RWPE2 (cell line): ENCODE measurements at regions not wholly inside any gene's neighbourhood (a gene's known extent, or its start where the extent isn't known, plus 50 kb on each side); places are given as distances from the start of the nearest gene placed in this dataset.

Source experiments
- ATAC-seq: fragments of 200-7000 bp; cut with Tn5 transposase; 3 replicates; pipeline ENCODE4 v1.9.1; 2021; ENCODE audit warnings: low read depth
- DNase-seq: peaks from one replicate; pipeline ENCODE4 v3.0.0-alpha.2; 2020; ENCODE audit warnings: low spot score
- H3K27ac ChIP-seq: fragments of 450-650 bp; 2 replicates; pipeline ENCODE4 v1.5.1; 2017; ENCODE audit warnings: mild to moderate bottlenecking; ENCODE audit not compliant: poor library complexity, severe bottlenecking
- H3K27me3 ChIP-seq: fragments of 250-450 bp; sonication (Bioruptor Pico); 2 replicates; pipeline ENCODE4 v1.5.1; 2021; ENCODE audit warnings: mild to moderate bottlenecking, moderate library complexity; ENCODE audit not compliant: insufficient read depth, poor library complexity, severe bottlenecking
- H3K36me3 ChIP-seq: fragments of 250-450 bp; sonication (Bioruptor Pico); 2 replicates; pipeline ENCODE4 v1.5.1; 2020; ENCODE audit warnings: low read depth, mild to moderate bottlenecking, moderate library complexity
- H3K4me1 ChIP-seq: fragments of 250-450 bp; sonication (Bioruptor Pico); 2 replicates; pipeline ENCODE4 v1.5.1; 2021; ENCODE audit warnings: mild to moderate bottlenecking, moderate library complexity; ENCODE audit not compliant: insufficient read depth, poor library complexity, severe bottlenecking
- H3K4me3 ChIP-seq: fragments of 250-450 bp; sonication (Bioruptor Pico); 2 replicates; pipeline ENCODE4 v1.5.1; 2021; ENCODE audit warnings: mild to moderate bottlenecking, moderate library complexity; ENCODE audit not compliant: severe bottlenecking
- H3K9me3 ChIP-seq: fragments of 250-450 bp; sonication (Bioruptor Pico); 2 replicates; pipeline ENCODE4 v1.5.1; 2021; ENCODE audit warnings: mild to moderate bottlenecking, moderate library complexity; ENCODE audit not compliant: severe bottlenecking
- TF ChIP-seq, protein P1 (sequence below): fragments of 450-650 bp; IDR thresholded peaks from one replicate; pipeline ENCODE4 v1.5.1; 2017; ENCODE audit warnings: mild to moderate bottlenecking, moderate library complexity; ENCODE audit not compliant: poor library complexity, severe bottlenecking

DNA sequence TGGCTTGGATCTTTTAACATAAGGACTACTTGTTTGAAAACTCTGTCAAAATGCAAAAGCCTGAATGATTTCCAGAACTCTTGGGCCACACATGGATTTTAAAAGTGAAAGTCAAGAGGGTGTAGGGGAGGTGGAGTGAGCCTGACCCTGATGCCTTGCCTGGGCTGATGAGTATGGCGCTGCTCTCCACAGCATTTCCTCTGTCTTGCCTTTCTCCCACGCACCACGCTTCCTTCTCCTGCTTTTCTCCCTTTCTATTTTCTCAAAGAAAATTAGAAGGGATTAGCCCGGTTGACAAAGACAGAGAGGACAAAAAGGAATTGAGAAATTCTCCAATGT lies 207.0 kb upstream of the CCDC68 start:
- TF ChIP-seq, protein P1, sequence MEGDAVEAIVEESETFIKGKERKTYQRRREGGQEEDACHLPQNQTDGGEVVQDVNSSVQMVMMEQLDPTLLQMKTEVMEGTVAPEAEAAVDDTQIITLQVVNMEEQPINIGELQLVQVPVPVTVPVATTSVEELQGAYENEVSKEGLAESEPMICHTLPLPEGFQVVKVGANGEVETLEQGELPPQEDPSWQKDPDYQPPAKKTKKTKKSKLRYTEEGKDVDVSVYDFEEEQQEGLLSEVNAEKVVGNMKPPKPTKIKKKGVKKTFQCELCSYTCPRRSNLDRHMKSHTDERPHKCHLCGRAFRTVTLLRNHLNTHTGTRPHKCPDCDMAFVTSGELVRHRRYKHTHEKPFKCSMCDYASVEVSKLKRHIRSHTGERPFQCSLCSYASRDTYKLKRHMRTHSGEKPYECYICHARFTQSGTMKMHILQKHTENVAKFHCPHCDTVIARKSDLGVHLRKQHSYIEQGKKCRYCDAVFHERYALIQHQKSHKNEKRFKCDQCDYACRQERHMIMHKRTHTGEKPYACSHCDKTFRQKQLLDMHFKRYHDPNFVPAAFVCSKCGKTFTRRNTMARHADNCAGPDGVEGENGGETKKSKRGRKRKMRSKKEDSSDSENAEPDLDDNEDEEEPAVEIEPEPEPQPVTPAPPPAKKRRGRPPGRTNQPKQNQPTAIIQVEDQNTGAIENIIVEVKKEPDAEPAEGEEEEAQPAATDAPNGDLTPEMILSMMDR = no peak

DNA sequence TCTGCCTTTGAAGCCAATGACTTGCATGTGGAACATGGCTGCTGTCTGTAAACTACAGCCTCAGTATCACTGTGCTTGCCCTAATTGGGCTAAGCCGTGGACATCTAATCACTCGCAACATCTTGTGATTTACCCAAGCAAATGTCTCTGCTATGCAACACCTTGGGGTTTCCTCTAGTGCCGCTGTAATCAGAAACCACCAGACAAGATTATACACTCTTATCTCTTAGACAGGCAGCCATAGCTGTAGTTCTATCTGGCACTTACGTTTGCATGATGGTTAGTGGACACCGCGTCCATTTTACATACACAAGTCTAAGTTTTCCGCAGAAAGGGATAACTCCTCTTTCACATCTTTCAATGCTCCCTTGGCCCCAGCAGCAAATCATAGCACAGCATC lies 204.3 kb upstream of the CCDC68 start:
- Histone ChIP-seq H3K9me3 (no peaks in the 10 kb centered on the region), H3K36me3 (no peaks in the 10 kb centered on the region), H3K27me3 (no peaks in the 10 kb centered on the region), H3K4me3 (no peak overlapping the region), H3K27ac (no peak overlapping the region), H3K4me1 (no peaks in the 10 kb centered on the region)
- TF ChIP-seq, protein P1 = no peak
- ATAC-seq (no peak), DNase-seq (no peak)

More for the DNA sequence above, 207.0 kb upstream of the CCDC68 start:
- Histone ChIP-seq H3K4me1 (no peaks in the 10 kb centered on the region), H3K9me3 (no peaks in the 10 kb centered on the region), H3K4me3 (no peak overlapping the region), H3K27ac (no peak overlapping the region), H3K27me3 (no peaks in the 10 kb centered on the region), H3K36me3 (no peaks in the 10 kb centered on the region)
- no peak for DNase-seq
- ATAC-seq = no peak

DNA sequence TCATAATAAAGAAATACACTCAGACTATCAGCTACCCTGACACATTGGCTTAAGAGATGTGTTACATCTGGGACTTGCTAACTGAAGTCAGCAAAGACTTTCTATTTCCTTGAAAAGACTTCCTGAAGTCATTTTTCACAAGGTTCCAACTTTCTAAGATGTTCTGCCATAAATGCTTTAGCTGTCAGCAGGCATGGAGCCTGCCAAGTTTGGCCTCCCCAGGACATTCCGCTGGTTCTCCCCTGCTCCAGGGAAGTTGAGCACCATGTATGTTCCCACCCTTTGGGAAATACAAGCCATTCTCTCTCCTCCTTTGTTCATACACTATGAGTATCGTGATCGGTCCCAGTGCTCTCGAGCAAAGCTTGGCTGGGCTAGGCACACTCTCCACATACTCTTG lies 202.7 kb upstream of the CCDC68 start:
- TF ChIP-seq, protein P1 = no peak
- Histone ChIP-seq H3K4me1 (no peaks in the 10 kb centered on the region), H3K27ac (no peak overlapping the region), H3K27me3 (no peaks in the 10 kb centered on the region), H3K4me3 (no peak overlapping the region), H3K36me3 (no peaks in the 10 kb centered on the region), H3K9me3 (no peaks in the 10 kb centered on the region)
- no peak for DNase-seq
- ATAC-seq = no peak

DNA sequence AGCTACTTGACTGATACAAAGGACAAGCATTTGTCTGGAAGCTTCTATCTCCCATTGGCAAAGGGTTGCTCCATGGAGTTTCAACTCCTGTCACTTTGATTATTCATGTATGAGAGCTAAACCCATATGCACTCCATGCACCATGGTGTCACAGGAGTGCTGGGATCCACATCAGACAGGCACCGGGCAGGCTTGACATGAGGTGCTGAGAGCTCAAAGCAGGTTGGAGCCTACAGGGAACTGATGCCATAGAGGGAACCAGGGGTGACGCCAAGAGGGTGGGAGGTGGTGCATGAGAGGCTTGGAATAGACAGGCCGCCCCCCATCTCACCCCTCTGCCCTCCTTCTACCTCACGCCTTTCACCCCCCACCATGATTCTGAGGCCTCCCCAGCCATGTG lies 199.8 kb upstream of the CCDC68 start:
- Histone ChIP-seq H3K9me3 (no peaks in the 10 kb centered on the region), H3K27ac (no peak overlapping the region)
- DNase-seq = no peak

DNA sequence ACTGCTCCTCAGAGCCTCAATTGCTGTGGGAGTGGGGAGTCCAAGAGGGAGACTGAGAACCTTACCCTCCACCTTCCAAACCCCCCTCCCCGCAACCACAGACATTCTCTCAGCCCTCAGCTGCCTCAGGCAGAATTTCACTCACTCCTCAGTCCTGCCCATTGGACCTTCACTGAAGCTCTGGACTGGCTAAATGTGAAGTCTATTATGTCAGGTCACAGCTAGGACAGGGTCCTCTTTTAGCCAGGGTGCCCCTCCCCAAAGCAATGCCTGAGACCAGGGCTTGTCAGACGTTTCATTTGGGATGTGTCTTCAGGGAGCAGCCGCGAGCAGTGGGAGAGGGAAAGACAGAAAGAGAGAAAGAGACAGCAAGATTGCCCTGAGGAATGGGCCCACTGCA lies 199.3 kb upstream of the CCDC68 start:
- Histone ChIP-seq H3K27ac (no peak overlapping the region), H3K4me1 (no peaks in the 10 kb centered on the region), H3K9me3 (no peaks in the 10 kb centered on the region), H3K27me3 (no peaks in the 10 kb centered on the region), H3K4me3 (no peak overlapping the region), H3K36me3 (no peaks in the 10 kb centered on the region)
- DNase-seq (no peak), ATAC-seq (no peak)
- TF ChIP-seq, protein P1 = no peak

More for the DNA sequence above, 199.8 kb upstream of the CCDC68 start:
- H3K27me3 ChIP-seq = no peaks in the 10 kb centered on the region
- H3K4me1 ChIP-seq = no peaks in the 10 kb centered on the region
- TF ChIP-seq, protein P1 = no peak
- no peak overlapping the region for H3K4me3 ChIP-seq
- ATAC-seq = no peak
- H3K36me3 ChIP-seq = no peaks in the 10 kb centered on the region
